SIG-M5 (cell line): ENCODE measurements at regions not wholly inside any gene's neighbourhood (a gene's known extent, or its start where the extent isn't known, plus 50 kb on each side); places are given as distances from the start of the nearest gene placed in this dataset.

ENCODE experiments used
- DNase-seq: peaks from one replicate; lab custom pipeline; 2025; lab: John Stamatoyannopoulos, UW

GRCh38 chr9:99437145-99437544 is 215.1 kb downstream of the SEC61B start:
- DNase-seq, result no peak

GRCh38 chr9:99438596-99438995 is 216.5 kb downstream of the SEC61B start:
- no peak for DNase-seq

GRCh38 chr9:99441829-99442228 is 219.7 kb downstream of the SEC61B start:
- no peak for DNase-seq

GRCh38 chr9:99445371-99445891 is 223.3 kb downstream of the SEC61B start:
- DNase-seq, result no peak

- DNase-seq, result no peak
Measured at GRCh38 chr9:99445920-99446319, 223.8 kb downstream of the SEC61B start.

GRCh38 chr9:99447951-99448350 is 225.9 kb downstream of the SEC61B start:
- DNase-seq, result no peak

GRCh38 chr9:99449726-99450125 is 227.6 kb downstream of the SEC61B start:
- DNase-seq, result no peak

GRCh38 chr9:99451112-99451606 is 229.1 kb downstream of the SEC61B start:
- no peak for DNase-seq

GRCh38 chr9:99457406-99457805 is 235.3 kb downstream of the SEC61B start:
- DNase-seq, result no peak

GRCh38 chr9:99457981-99458380 is 235.9 kb downstream of the SEC61B start:
- DNase-seq, result no peak

GRCh38 chr9:99459919-99460318 is 237.8 kb downstream of the SEC61B start:
- DNase-seq, result no peak

GRCh38 chr9:99463131-99463530 is 241.0 kb downstream of the SEC61B start:
- no peak for DNase-seq

GRCh38 chr9:99464568-99464967 is 242.5 kb downstream of the SEC61B start:
- DNase-seq, result no peak

GRCh38 chr9:99465231-99465907 is 243.3 kb downstream of the SEC61B start:
- no peak for DNase-seq

- DNase-seq, result no peak
Measured at GRCh38 chr9:99466104-99466503, 244.0 kb downstream of the SEC61B start.

- no peak for DNase-seq
Measured at GRCh38 chr9:99466781-99467180, 244.7 kb downstream of the SEC61B start.

- DNase-seq, result no peak
Measured at GRCh38 chr9:99471033-99471432, 249.0 kb downstream of the SEC61B start.

- no peak for DNase-seq
Measured at GRCh38 chr9:99472240-99472915, 250.3 kb downstream of the SEC61B start.

- no peak for DNase-seq
Measured at GRCh38 chr9:99472916-99473245, 250.8 kb downstream of the SEC61B start.

- DNase-seq, result no peak
Measured at GRCh38 chr9:99474186-99474585, 252.1 kb downstream of the SEC61B start.

- no peak for DNase-seq
Measured at GRCh38 chr9:99475401-99476065, 253.5 kb downstream of the SEC61B start.

GRCh38 chr9:99478469-99479027 is 256.5 kb downstream of the SEC61B start:
- no peak for DNase-seq

GRCh38 chr9:99479929-99480328 is 257.8 kb downstream of the SEC61B start:
- no peak for DNase-seq
